GM18867 (cell line): ENCODE measurements at regions not wholly inside any gene's neighbourhood (a gene's known extent, or its start where the extent isn't known, plus 50 kb on each side); places are given as distances from the start of the nearest gene placed in this dataset.
"Not testable (repeated sequence)": the region's sequence is repeated elsewhere in the genome, so short reads cannot be mapped to it uniquely, and the experiment has no call there.

Source experiments
- ATAC-seq: cut with Tn5 transposase; IDR thresholded peaks from one replicate; pipeline ENCODE4 v1.9.1; 2021; ENCODE audit warnings: mild to moderate bottlenecking, moderate library complexity; ENCODE audit not compliant: unreplicated experiment

DNA sequence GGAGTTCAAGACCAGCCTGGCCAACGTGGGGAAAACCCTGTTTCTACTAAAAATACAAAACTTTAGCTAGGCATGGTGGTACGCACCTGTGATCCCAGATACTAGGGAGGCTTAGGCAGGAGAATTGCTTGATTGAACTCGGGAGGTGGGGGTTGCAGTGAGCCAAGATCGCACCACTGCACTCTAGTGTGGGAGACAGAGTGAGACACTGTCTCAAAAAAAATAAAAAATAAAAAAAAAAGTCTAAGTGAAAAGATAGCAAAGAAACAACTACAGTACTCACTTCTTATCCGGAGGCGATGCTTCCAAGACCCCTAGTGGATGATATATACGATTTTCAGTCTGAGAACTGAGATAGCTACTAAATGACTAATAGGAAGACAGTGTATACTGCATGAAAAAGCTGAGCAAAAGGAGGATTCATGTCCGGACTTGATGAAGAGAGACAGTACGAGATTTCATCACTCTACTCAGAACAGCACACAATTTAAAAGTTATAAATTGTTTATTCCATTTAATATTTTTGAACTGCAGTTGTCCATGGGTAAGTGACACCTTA, 138.7 kb upstream of the GOLGA6L6 start:
- not testable (repeated sequence) for ATAC-seq

DNA sequence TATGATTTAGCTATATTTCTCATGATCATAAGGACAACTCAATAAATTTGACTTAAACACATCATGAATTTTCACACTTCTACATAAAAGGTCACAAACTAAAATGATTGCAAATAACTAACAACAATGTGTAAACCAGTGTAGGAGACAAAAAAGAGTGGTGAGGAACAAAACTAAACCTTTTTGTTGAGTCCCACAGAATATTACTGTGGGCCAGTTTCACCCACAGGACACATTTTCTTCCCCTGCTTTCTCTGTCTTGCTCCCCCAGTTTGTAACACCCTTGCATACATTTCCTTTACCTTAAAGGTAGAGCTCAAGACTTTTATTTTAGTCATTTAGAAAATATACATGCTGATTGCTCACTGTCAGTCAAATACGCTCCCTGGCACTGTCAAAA, 130.9 kb upstream of the GOLGA6L6 start:
- ATAC-seq, result no peak

DNA sequence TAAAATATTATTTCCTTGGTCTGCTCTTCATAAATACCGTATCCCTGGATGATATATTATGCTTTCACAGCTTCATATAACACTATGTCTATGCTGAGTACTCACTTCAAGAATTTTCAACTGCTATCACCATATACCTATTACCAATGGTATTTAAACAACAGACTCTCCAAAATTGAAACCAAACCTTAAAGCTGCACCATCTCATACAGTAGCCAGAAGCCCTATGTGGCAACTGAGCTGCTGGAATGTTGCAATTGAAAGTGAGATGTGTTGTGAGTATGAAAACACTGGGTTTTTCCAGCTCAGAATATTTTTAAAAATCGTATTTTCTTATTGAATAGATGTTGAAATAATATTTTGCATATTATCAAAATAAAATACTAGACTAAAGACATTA, 130.1 kb upstream of the GOLGA6L6 start:
- no peak for ATAC-seq

DNA sequence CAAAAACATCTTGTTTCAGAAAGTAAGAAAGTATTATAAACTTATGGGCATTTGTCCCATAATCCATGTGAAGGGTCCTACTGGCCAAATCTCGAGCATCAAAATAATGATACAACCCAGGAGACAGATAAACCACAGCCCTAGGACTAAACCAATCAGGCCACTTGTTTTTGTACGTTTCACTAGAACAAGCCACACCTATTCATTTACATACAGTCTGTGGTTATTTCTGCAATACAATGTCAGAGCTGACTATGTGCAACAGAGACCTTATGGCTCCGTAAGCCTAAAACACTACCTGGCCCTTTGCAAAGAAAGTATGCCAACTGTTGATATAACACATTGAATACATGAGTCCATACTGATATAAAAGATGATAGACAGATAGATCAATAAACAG, 124.8 kb upstream of the GOLGA6L6 start:
- not testable (repeated sequence) for ATAC-seq

DNA sequence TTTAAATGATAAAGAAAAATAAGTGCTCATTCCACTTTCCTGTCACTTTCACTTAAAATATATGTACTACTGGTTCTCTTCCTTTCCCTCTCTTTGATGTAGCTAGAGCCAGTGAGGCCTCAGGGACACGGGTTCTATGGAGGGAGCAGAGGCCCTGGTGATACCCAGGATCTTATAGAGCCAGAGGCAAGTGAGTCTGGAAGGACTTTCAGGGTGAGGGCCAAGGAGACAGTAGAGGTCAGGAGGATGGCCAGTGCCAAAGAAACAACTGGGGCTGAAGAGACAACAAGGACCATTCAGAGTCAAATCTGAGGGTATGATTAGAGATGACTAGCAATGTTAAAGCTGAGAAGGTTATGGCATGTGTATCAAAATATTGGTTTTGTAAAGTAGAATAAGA, 124.1 kb upstream of the GOLGA6L6 start:
- no peak for ATAC-seq

DNA sequence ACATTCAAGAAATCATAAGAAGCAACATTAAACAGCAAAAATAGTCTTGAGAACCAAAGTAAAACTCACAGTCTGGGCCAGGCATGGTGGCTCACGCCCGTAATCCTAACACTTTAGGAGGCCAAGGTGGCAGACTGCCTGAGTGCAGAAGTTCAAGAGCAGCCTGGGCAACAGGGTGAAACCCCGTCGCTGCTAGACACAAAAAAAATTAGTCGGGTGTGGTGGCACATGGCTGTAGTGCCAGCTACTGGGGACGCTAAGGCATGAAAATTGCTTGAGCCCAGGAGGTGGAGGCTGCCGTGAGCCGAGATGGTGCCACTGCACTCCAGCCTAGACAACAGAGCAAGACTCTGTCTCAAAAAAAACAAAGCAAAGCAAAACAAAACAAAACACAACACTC, 117.7 kb upstream of the GOLGA6L6 start:
- no peak for ATAC-seq

DNA sequence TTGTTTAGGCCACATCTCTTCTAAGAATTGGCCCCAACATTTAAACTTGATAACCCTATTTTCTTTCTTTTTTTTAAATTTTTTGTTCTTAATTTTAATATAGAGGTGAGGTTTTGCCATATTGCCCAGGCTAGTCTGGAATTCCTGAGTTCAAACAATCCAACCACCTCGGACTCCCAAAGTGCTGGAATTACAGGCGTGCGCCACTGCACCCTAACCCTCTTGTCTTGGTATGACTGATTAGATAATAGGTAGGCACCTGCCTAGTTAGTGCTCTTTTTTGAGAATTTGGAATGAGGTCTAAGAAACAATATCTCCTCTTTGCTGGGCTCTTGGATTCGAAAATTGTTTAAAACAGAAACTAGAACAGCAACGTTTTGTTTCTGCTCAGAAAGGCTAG, 116.4 kb upstream of the GOLGA6L6 start:
- ATAC-seq, result no peak

DNA sequence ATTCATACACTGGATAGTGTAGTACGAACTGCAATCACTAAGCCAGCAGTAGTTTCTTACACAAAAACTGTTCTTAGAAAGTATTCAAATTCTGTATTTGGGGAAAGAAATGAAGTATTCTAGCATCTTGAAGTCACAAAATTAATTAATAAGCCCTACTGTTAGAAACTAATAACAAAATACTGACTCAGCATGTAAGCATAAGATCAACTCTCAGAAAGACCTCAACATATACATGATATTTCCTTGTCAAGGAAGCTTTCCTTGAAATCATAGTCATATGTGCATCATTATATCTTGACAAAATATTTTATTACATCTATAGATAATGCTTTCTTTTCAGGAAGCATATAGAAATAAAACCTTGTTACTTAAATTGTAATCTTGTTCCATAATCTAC, 115.5 kb upstream of the GOLGA6L6 start:
- no peak for ATAC-seq

DNA sequence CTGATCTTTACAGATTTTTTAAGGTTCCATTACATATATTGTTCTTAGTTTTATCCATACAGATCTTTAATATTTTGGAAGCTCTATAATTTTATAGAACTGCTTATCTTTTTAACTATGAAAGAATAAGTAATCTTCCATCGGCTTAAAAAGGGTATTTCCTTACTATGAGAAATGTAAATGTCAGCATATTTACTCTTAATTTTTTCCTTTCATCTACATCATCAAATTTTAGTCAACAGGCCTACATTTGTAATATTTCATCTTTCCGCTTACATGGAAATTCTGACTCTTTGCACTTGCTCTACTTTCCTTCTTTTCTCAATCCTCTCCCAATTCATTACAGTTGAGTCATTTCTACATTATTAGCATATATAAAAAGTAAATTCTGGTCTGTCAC, 111.3 kb upstream of the GOLGA6L6 start:
- no peak for ATAC-seq

DNA sequence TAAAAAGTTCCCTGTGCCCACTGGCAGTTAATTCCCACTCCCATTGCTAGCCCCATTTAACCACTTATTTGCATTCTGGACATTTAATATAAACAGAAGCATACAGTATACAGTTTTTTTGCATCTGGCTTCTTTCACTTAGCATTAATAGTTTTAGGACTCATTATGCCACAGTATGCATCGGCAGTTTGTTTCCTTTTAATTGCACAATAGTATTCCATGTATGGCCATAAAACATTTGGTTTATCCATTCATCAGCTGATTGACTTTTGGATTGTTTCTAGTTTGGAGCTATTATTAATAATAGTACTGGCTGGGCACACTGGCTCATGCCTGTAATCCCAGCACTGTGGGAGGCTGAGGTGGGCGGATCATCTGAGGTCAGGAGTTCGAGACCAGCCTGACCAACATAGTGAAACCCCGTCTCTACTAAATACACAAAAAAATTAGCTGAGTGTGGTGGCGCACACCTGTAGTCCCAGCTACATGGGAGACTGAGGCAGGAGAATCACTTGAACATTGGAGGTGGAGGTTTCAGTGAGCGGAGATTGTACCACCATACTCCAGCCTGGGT, 106.9 kb upstream of the GOLGA6L6 start:
- not testable (repeated sequence) for ATAC-seq

DNA sequence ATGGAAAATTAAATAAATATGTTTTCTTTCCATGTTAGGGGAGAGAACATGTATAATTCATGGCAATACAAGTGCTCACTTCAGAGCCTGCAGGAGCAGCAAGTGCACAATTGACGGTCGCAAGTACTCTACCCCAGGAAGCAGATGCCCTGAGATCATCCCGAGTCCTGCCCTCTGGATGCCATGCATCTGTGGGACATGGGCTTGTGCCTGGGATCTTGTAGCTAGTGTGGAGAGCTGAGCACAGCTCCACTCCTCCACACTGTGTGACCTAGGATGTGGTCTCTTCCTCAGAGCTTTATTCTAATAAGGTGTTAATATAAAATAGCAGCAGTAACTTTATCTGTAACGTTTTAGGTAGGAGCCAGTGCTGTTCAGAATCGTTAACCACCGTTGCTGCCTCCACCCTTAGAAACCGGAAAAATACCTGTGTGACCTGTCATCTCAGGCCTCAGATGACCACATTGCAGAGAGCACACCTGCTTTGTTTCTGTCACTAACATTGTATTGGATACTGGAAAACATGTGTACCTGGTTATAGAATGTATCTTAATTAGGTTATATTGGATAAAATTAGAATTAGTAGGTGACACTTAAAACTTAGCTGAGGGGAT, 105.0 kb upstream of the GOLGA6L6 start:
- no peak for ATAC-seq

DNA sequence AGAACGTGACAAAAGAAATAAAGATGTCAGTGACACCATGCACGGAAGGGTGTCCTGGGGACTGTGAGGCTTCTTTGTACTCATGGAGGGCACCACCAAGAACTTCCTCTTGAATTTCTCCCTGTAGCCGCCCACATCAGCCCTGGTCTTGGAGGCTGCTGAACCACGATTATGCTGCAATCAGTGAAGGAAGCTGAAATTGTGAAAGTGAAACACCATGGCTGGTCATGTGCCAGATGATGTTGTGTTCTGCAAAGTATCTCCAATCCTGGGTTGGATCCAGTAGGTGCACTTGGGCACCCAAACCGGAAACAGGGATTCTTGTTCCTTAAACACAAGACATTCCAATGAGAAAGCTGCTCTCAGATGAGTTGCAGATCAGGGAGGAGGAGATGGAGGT, 104.4 kb upstream of the GOLGA6L6 start:
- peak; percentile 73 for ATAC-seq

DNA sequence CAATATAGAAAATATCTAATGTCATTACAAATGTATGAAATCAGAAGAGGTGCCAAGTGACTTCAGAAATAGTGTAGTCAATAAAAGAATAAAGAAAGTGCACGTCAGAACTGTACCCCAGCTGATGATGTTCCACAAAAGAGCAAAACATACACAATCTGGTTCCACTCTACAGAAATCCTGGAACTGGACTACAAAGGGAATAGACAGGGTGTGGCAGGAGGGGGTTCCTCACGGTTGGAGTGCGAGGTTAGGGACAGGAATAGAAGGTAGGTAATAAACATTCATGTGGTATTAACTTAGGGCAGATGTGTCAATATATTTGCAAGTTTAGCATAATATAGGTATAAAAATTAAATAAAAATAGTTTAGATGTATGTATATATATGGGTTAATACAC, 103.3 kb upstream of the GOLGA6L6 start:
- no peak for ATAC-seq

DNA sequence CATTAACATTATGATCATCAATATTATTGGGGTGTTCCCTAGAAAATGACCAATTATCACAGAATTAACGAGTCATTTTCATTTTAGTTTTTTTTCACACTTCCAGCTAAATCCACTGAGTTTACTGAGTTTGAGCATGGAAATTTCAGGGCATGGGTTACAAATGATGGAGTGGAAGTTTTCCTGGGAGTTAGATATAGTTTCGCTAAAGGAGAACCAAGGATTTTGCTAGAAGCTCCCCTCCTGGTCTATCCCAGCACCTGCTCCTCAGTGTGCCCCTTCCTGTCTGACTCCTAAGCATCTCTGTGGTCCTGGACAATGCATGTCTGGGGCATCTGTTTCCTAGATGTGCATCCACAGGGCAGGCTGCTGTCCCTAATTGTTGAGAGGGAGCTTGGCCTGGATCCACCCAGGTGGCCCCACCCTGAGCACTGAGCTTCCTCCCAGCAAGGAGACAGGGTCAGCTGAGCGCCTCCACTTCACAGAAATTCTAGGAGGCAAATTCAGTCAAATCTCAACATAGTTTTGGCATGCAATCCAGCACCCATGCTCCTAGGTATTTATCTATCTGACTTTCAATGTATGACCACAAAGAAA, 102.3 kb upstream of the GOLGA6L6 start:
- no peak for ATAC-seq

DNA sequence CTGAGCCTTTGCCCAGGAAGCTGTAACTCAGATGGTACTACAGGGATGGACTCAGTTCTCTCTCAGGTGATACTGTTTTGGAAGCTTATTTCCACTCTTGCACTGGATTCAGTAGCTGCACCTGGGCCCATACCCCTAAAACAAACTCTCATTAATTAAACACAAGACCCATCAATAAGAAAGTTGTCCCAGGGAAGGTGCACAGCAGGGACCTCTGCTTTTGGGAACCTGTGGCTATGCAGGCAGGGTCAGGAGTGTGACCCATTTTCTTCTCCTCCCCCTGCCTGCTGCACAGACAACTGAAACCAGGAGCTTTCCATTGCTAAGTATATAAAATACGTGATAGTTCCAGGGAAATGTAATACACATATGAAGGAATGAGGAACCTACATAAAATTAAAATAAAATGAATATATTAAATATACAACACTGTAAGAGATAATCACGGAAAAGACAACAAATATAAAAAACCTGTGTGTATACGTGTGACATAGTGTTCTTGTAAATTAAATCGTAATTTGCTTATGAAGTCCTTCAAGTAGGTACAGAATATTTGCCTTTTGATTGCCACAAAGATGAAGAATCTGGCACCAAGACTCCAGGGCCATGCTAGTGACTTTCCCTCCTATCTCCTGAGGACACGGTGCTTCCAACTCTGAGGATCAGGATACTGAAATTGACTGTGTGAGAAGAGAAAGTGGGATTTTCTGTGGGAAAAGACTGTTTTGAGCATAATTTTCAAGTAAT, 101.6 kb upstream of the GOLGA6L6 start:
- no peak for ATAC-seq

DNA sequence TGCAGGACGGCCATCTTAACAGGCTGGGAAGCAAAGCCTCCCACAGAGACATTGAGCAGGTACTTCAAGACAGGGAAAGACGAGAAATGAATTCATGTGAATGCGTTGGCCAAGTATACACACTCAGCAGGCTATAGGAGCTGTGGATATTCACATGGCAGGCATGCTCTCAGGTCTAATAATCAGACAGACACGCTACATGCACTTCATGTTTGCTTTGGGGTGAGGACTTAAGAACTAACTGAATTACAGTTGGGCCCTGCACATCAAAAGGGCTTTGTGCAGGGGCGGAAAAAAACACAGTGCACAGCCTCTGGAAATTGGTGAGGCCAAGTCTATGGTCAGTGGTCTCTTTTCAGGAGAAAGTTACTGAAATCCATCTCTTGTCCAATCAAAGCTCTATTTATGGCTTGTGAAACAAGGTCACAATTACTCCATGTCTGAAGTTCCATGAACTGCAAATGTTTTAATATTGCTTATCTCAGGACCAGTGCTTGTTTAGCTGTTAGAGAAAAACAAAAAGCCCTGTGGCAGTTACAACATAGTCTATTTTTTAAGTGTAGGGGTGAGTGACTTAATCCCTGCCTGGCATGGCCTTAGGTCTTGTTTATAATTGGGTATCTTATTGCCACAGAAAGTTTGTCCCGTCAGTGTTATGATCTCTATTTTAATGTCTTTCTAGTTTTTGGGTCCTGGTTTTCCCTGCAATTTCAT, 100.6 kb upstream of the GOLGA6L6 start:
- no peak for ATAC-seq

DNA sequence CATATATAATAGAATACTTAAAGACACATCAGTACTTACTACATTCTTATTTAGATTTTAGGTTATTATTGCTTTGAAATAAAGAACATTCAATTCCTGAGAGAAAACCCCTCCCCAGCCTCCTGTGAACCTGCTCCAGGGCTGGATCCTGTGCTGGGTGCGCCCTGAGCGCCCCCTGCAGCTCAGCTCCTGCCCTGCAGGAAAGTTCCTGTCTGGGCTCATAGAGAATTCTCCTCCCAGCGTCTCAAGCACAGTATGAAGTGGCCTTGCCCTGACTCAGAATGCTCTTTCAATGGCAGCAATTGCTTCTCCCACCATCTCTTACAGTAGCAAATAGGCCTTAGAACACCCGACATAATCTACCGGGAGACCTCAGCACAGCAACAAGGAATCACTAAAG, 98.8 kb upstream of the GOLGA6L6 start:
- peak; percentile 76 for ATAC-seq

DNA sequence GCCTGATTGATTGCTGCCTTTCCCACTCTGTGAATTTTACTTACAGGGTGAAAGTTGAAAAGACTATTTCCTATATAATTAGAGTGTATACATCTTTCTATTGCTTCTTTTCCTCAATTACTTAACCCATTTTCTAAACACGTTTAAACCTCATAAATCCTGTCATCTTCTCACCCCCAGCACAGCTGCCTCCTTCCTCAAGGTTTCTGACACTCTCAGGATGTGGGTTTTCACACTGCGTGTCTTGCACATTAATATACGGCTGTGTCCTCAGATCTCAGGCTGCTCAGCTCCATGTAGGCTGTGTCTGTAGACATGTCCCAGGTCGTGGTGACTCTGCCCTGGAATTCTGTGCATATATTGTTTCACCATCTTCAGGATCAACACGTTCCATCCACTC, 97.6 kb upstream of the GOLGA6L6 start:
- not testable (repeated sequence) for ATAC-seq

DNA sequence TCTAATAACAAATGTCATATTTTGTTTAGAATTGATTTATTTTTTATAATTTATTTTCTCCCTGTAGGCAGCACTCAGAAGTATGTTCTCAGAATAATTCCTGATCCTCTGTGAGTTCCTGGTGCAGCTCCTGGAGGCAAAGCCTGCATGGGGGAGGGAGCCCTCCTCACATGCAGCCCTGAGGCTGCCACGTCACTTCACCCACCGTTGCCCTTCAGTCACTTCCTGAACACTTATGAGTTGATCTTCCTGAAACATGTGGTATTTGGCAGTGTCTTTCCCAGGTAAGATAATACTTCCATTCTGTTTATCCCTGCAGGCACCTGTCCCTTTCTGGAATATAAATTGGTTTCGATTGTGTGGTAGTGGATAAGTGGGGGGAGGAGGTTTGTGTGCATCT, 95.9 kb upstream of the GOLGA6L6 start:
- not testable (repeated sequence) for ATAC-seq

DNA sequence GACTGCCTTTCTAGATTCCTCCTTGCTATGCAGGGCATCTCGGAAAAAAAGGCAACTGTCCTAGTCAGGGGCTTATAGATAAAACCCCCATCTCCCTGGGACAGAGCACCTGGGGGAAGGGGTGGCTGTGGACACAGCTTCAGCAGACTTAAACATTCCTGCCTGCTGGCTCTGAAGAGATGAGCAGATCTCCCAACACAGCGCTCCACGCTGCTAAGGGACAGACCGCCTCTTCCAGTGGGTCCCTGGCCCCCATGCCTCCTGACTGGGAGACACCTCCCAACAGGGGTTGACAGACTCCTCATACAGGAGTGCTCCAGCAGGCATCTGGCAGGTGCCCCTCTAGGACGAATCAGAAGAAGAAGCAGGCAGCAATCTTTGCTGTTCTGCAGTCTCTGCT, 87.9 kb upstream of the GOLGA6L6 start:
- not testable (repeated sequence) for ATAC-seq

DNA sequence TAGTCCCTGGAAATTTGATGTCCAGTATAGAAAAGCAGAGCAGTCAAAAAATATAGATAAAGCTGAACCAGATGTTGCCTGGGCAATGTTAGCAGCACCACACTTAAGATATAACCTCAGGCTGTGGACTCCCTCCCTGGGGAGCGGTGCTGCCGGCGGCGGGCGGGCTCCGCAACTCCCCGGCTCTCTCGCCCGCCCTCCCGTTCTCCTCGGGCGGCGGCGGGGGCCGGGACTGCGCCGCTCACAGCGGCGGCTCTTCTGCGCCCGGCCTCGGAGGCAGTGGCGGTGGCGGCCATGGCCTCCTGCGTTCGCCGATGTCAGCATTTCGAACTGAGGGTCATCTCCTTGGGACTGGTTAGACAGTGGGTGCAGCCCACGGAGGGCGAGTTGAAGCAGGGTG, 86.9 kb upstream of the GOLGA6L6 start:
- ATAC-seq, result not testable (repeated sequence)
